ENCODE measurements at regions not wholly inside any gene's neighbourhood (a gene's known extent, or its start where the extent isn't known, plus 50 kb on each side); places are given as distances from the start of the nearest gene placed in this dataset.

GRCh38 chr9:14031810-14032209 lies 282.1 kb downstream of the NFIB start:
- no peak for DNase-seq (ENCODE audit: low spot score)

- DNase-seq (ENCODE audit: low spot score): peak; percentile 56
Measured at GRCh38 chr9:14031060-14031414, 282.9 kb downstream of the NFIB start.

- DNase-seq (ENCODE audit: low spot score): no peak
Measured at GRCh38 chr9:14030375-14031059, 283.4 kb downstream of the NFIB start.

- no peak for DNase-seq (ENCODE audit: low spot score)
Measured at GRCh38 chr9:14029806-14030374, 284.1 kb downstream of the NFIB start.

GRCh38 chr9:14027116-14027800 lies 286.7 kb downstream of the NFIB start:
- no peak for DNase-seq (ENCODE audit: low spot score)

GRCh38 chr9:14025741-14026140 lies 288.2 kb downstream of the NFIB start:
- no peak for DNase-seq (ENCODE audit: low spot score)

GRCh38 chr9:14023285-14023684 lies 290.7 kb downstream of the NFIB start:
- DNase-seq (ENCODE audit: low spot score): no peak

GRCh38 chr9:14021871-14022525 lies 291.9 kb downstream of the NFIB start:
- DNase-seq (ENCODE audit: low spot score): no peak

GRCh38 chr9:14018081-14018480 lies 295.9 kb downstream of the NFIB start:
- DNase-seq (ENCODE audit: low spot score): no peak

- no peak for DNase-seq (ENCODE audit: low spot score)
Measured at GRCh38 chr9:14014744-14015143, 299.2 kb downstream of the NFIB start.

- DNase-seq (ENCODE audit: low spot score): no peak
Measured at GRCh38 chr9:14014218-14014617, 299.7 kb downstream of the NFIB start.

GRCh38 chr9:14011799-14012560 lies 302.0 kb downstream of the NFIB start:
- no peak for DNase-seq (ENCODE audit: low spot score)

GRCh38 chr9:14007190-14007769 lies 306.7 kb downstream of the NFIB start:
- no peak for DNase-seq (ENCODE audit: low spot score)

- no peak for DNase-seq (ENCODE audit: low spot score)
Measured at GRCh38 chr9:14006386-14007187, 307.4 kb downstream of the NFIB start.

GRCh38 chr9:14004110-14004509 lies 309.8 kb downstream of the NFIB start:
- DNase-seq (ENCODE audit: low spot score): no peak

- DNase-seq (ENCODE audit: low spot score): no peak
Measured at GRCh38 chr9:13994240-13994639, 319.7 kb downstream of the NFIB start.

- DNase-seq (ENCODE audit: low spot score): no peak
Measured at GRCh38 chr9:13993632-13994185, 320.2 kb downstream of the NFIB start.

GRCh38 chr9:13992138-13993088 lies 321.5 kb downstream of the NFIB start:
- no peak for DNase-seq (ENCODE audit: low spot score)

- DNase-seq (ENCODE audit: low spot score): no peak
Measured at GRCh38 chr9:13991395-13991794, 322.5 kb downstream of the NFIB start.

- no peak for DNase-seq (ENCODE audit: low spot score)
Measured at GRCh38 chr9:13990994-13991393, 322.9 kb downstream of the NFIB start.

Measured in ecto neural progenitor cell (in vitro differentiated cells).